ENCODE measurements at regions not wholly inside any gene's neighbourhood (a gene's known extent, or its start where the extent isn't known, plus 50 kb on each side); places are given as distances from the start of the nearest gene placed in this dataset.

DNA sequence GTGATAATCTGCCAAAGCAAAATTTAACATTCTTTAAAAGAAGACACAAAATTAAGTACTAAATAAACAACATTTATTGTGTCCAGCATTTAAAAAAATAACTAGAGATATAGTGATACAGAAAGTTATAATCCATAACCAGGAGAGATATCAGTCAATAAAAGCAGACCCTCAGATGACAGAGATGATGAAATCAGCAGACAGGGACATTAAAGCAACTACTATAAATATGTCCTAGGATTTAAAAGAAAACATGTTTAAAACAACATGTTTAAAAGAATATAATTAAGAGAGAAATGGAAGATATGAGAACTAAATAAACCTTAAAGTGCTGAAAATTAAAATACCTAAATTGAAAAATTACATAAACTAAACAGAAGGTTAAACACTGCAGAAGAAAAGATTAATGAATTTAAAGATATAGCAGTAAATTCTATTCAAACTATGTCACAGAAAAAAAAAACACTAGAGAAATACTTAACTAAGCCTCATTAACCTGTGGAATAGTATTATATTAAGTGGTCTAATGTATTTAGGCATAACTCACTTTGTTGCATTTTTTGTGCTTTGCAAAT, 261.2 kb upstream of the NR5A2 start:
- Histone ChIP-seq H3K4me1 (ENCODE audit: control insufficient read depth in 2 of 2, insufficient read depth in 1 of 2, low read depth in 1 of 2, low read length in 2 of 2) (peaks cover 0 to 4% of the 10 kb centered on the region in 2 donors), H4K91ac (ENCODE audit: low read depth, low read length, poor library complexity) (no peak overlapping the region), H4K8ac (ENCODE audit: low read depth, low read length) (no peak overlapping the region), H3K4ac (ENCODE audit: low read length) (no peak overlapping the region), H3K79me1 (ENCODE audit: low read depth, low read length) (no peaks in the 10 kb centered on the region), H3K27me3 (ENCODE audit: control insufficient read depth in 3 of 3, insufficient read depth in 3 of 3, low read depth in 1 of 3, low read length in 3 of 3) (no peaks in the 10 kb centered on the region), H3K4me2 (ENCODE audit: insufficient read depth, low read length, poor library complexity, severe bottlenecking) (no peak overlapping the region), H3K18ac (ENCODE audit: low read length) (no peak overlapping the region), H2BK5ac (ENCODE audit: low read length) (no peak overlapping the region), H3K9ac (ENCODE audit: low read depth, low read length, poor library complexity) (no peak overlapping the region), H3K36me3 (replicated peaks in 1 of 2; ENCODE audit: control insufficient read depth in 2 of 2, insufficient read depth in 2 of 2, low read length in 2 of 2) (no peaks in the 10 kb centered on the region), H3K27ac (replicated peaks; ENCODE audit: low read length) (no peak overlapping the region), H2AFZ (ENCODE audit: low read length) (no peak overlapping the region), H3K9me3 (replicated peaks in 1 of 2; ENCODE audit: control insufficient read depth in 2 of 2, insufficient read depth in 1 of 2, low read depth in 1 of 2, low read length in 2 of 2) (peaks cover 0 to 4% of the 10 kb centered on the region in 2 donors), H2BK12ac (ENCODE audit: low read length) (no peak overlapping the region), H3K4me3 (ENCODE audit: low read length in 2 of 2) (no peak overlapping the region), H3K14ac (ENCODE audit: low read length) (no peak overlapping the region), H2BK120ac (ENCODE audit: low read depth, low read length) (no peak overlapping the region), H3K23ac (ENCODE audit: low read depth, low read length, poor library complexity) (no peak overlapping the region), H2BK15ac (ENCODE audit: low read length) (no peak overlapping the region), H2AK5ac (ENCODE audit: low read depth, low read length) (no peak overlapping the region)
- no peak for DNase-seq (ENCODE audit: low spot score)

DNA sequence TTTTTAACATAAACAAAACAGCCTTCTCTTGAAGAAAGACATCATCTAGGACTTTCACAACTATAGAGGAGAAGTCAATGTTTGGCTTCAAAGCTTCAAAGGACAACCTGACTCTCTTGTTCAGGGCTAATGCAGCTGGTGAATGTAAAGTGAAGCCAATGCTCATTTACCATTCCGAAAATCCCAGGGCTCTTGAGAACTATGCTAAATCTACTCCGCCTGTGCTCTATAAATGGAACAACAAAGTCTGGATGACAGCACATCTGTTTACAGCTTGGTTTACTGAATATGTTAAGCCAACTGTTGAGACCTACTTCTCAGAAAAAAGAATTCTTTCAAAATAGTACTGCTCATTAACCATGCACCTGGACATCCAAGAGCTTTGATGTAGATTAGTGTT, 259.8 kb upstream of the NR5A2 start:
- Histone ChIP-seq H3K27ac (replicated peaks; ENCODE audit: low read length) (no peak overlapping the region), H3K9me3 (replicated peaks in 1 of 2; ENCODE audit: control insufficient read depth in 2 of 2, insufficient read depth in 1 of 2, low read depth in 1 of 2, low read length in 2 of 2) (peaks cover 0 to 4% of the 10 kb centered on the region in 2 donors), H3K4me2 (ENCODE audit: insufficient read depth, low read length, poor library complexity, severe bottlenecking) (no peak overlapping the region), H3K4ac (ENCODE audit: low read length) (no peak overlapping the region), H3K14ac (ENCODE audit: low read length) (no peak overlapping the region), H2BK120ac (ENCODE audit: low read depth, low read length) (no peak overlapping the region), H3K36me3 (replicated peaks in 1 of 2; ENCODE audit: control insufficient read depth in 2 of 2, insufficient read depth in 2 of 2, low read length in 2 of 2) (no peaks in the 10 kb centered on the region), H2BK5ac (ENCODE audit: low read length) (no peak overlapping the region), H3K9ac (ENCODE audit: low read depth, low read length, poor library complexity) (no peak overlapping the region), H4K8ac (ENCODE audit: low read depth, low read length) (no peak overlapping the region), H3K4me3 (ENCODE audit: low read length in 2 of 2) (no peak overlapping the region), H3K79me1 (ENCODE audit: low read depth, low read length) (no peaks in the 10 kb centered on the region), H3K23ac (ENCODE audit: low read depth, low read length, poor library complexity) (no peak overlapping the region), H3K4me1 (ENCODE audit: control insufficient read depth in 2 of 2, insufficient read depth in 1 of 2, low read depth in 1 of 2, low read length in 2 of 2) (peaks cover 0 to 4% of the 10 kb centered on the region in 2 donors), H3K27me3 (ENCODE audit: control insufficient read depth in 3 of 3, insufficient read depth in 3 of 3, low read depth in 1 of 3, low read length in 3 of 3) (no peaks in the 10 kb centered on the region), H2AFZ (ENCODE audit: low read length) (no peak overlapping the region), H2BK15ac (ENCODE audit: low read length) (no peak overlapping the region), H3K18ac (ENCODE audit: low read length) (no peak overlapping the region), H4K91ac (ENCODE audit: low read depth, low read length, poor library complexity) (no peak overlapping the region), H2AK5ac (ENCODE audit: low read depth, low read length) (no peak overlapping the region), H2BK12ac (ENCODE audit: low read length) (no peak overlapping the region)
- WGBS, 2 donors (ENCODE audit: extremely low coverage in 2 of 2, insufficient read length in 2 of 2, insufficient replicate concordance in 1 of 2): no CpG with 5 or more reads among the region's 2 CpGs
- DNase-seq (ENCODE audit: low spot score): no peak

DNA sequence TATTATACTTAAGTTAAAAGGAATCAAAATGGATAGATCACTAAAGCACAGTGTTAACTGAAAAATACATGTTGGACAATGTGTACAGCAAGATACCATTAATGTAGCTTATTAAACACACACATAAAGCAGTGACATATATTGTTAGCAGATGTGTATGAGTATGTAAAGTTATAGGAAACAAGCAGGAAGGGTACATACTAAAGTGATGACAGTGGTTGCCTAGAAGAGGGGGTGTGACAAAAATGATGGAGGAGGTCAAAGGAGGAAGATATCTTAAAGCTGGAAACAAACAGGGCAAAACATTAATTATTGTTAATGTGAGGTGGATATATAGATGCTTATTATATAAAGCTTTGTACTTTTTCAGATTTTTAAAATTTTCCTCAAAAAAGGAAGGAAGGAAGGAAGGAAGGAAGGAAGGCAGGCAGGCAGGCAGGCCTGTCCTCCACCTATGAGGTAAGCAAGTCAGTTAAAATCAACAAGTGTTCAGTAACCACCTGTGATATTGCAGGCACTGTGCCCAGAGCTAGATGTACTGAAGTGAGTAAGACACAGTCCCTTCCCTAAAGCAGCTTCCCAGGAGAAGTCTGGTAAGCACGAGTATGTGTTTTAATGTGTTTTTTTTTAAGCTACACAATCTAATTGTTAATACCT, 252.9 kb upstream of the NR5A2 start:
- H3K9ac ChIP-seq (ENCODE audit: low read depth, low read length, poor library complexity): no peak overlapping the region
- no peak overlapping the region for H3K27ac ChIP-seq (replicated peaks; ENCODE audit: low read length)
- H3K4me3 ChIP-seq (ENCODE audit: low read length in 2 of 2): no peak overlapping the region
- no peaks in the 10 kb centered on the region for H3K79me1 ChIP-seq (ENCODE audit: low read depth, low read length)
- H3K4me2 ChIP-seq (ENCODE audit: insufficient read depth, low read length, poor library complexity, severe bottlenecking): no peak overlapping the region
- H4K8ac ChIP-seq (ENCODE audit: low read depth, low read length): no peak overlapping the region
- H3K36me3 ChIP-seq (replicated peaks in 1 of 2; ENCODE audit: control insufficient read depth in 2 of 2, insufficient read depth in 2 of 2, low read length in 2 of 2): no peaks in the 10 kb centered on the region
- H2AFZ ChIP-seq (ENCODE audit: low read length): no peak overlapping the region
- H2BK15ac ChIP-seq (ENCODE audit: low read length): no peak overlapping the region
- no peak overlapping the region for H3K23ac ChIP-seq (ENCODE audit: low read depth, low read length, poor library complexity)
- no peak for DNase-seq (ENCODE audit: low spot score)
- H2BK120ac ChIP-seq (ENCODE audit: low read depth, low read length): no peak overlapping the region
- H3K14ac ChIP-seq (ENCODE audit: low read length): no peak overlapping the region
- no peaks in the 10 kb centered on the region for H3K27me3 ChIP-seq (ENCODE audit: control insufficient read depth in 3 of 3, insufficient read depth in 3 of 3, low read depth in 1 of 3, low read length in 3 of 3)
- no CpG with 5 or more reads among the region's 1 CpG for WGBS, 2 donors (ENCODE audit: extremely low coverage in 2 of 2, insufficient read length in 2 of 2, insufficient replicate concordance in 1 of 2)
- H3K4ac ChIP-seq (ENCODE audit: low read length): no peak overlapping the region
- H2BK5ac ChIP-seq (ENCODE audit: low read length): no peak overlapping the region
- H3K4me1 ChIP-seq (ENCODE audit: control insufficient read depth in 2 of 2, insufficient read depth in 1 of 2, low read depth in 1 of 2, low read length in 2 of 2): peaks cover 0 to 6% of the 10 kb centered on the region in 2 donors
- H3K18ac ChIP-seq (ENCODE audit: low read length): no peak overlapping the region
- no peak overlapping the region for H2BK12ac ChIP-seq (ENCODE audit: low read length)
- no peaks in the 10 kb centered on the region for H3K9me3 ChIP-seq (replicated peaks in 1 of 2; ENCODE audit: control insufficient read depth in 2 of 2, insufficient read depth in 1 of 2, low read depth in 1 of 2, low read length in 2 of 2)
- no peak overlapping the region for H4K91ac ChIP-seq (ENCODE audit: low read depth, low read length, poor library complexity)
- no peak overlapping the region for H2AK5ac ChIP-seq (ENCODE audit: low read depth, low read length)

DNA sequence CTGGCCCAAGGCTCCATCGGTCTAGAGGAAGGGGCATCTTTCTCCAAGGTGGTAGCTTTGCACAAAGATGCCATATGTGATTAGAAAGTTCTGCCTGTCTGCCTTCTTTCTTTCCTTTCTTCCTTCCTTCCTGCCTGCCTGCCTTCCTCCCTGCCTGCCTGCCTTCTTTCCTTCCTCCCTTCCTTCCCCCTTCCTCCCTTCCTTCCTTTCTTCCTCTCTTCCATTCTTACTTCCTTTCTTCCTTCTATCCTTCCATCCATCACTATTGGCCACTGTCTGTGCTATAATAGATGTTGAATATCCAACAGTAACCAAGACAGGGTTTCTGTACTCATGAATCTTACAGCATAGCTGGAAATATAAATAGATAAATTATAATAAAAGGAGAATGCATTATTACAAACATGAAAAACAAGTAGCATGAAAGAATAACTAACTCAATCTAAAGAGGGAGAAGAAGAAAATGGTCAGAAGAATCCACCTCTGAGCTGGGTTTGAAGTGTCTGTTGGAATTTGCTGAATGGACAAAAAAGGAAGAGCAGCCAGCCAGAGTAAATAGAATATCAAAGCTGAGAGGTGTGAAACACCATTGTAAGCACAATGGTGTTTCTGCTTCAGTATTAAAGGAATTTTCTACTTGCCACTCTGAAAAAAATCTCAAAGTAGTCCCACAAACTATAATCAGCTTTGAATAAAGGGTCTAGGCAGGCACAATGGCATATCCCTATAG, 250.6 kb upstream of the NR5A2 start:
- Histone ChIP-seq H2AK5ac (ENCODE audit: low read depth, low read length) (no peak overlapping the region), H3K79me1 (ENCODE audit: low read depth, low read length) (no peaks in the 10 kb centered on the region), H2AFZ (ENCODE audit: low read length) (no peak overlapping the region), H3K4me3 (ENCODE audit: low read length in 2 of 2) (no peak overlapping the region), H3K4me1 (ENCODE audit: control insufficient read depth in 2 of 2, insufficient read depth in 1 of 2, low read depth in 1 of 2, low read length in 2 of 2) (peaks cover 0 to 2% of the 10 kb centered on the region in 2 donors), H2BK120ac (ENCODE audit: low read depth, low read length) (no peak overlapping the region), H3K14ac (ENCODE audit: low read length) (no peak overlapping the region), H4K91ac (ENCODE audit: low read depth, low read length, poor library complexity) (no peak overlapping the region), H3K27me3 (ENCODE audit: control insufficient read depth in 3 of 3, insufficient read depth in 3 of 3, low read depth in 1 of 3, low read length in 3 of 3) (no peaks in the 10 kb centered on the region), H3K9ac (ENCODE audit: low read depth, low read length, poor library complexity) (no peak overlapping the region), H3K4me2 (ENCODE audit: insufficient read depth, low read length, poor library complexity, severe bottlenecking) (no peak overlapping the region), H2BK15ac (ENCODE audit: low read length) (no peak overlapping the region), H2BK5ac (ENCODE audit: low read length) (no peak overlapping the region), H3K27ac (replicated peaks; ENCODE audit: low read length) (no peak overlapping the region), H3K18ac (ENCODE audit: low read length) (no peak overlapping the region), H3K9me3 (replicated peaks in 1 of 2; ENCODE audit: control insufficient read depth in 2 of 2, insufficient read depth in 1 of 2, low read depth in 1 of 2, low read length in 2 of 2) (no peaks in the 10 kb centered on the region), H3K36me3 (replicated peaks in 1 of 2; ENCODE audit: control insufficient read depth in 2 of 2, insufficient read depth in 2 of 2, low read length in 2 of 2) (no peaks in the 10 kb centered on the region), H3K23ac (ENCODE audit: low read depth, low read length, poor library complexity) (no peak overlapping the region), H3K4ac (ENCODE audit: low read length) (no peak overlapping the region), H4K8ac (ENCODE audit: low read depth, low read length) (no peak overlapping the region), H2BK12ac (ENCODE audit: low read length) (no peak overlapping the region)
- no CpG with 5 or more reads among the region's 1 CpG for WGBS, 2 donors (ENCODE audit: extremely low coverage in 2 of 2, insufficient read length in 2 of 2, insufficient replicate concordance in 1 of 2)
- no peak for DNase-seq (ENCODE audit: low spot score)
